GM19025 (cell line): ENCODE measurements at regions not wholly inside any gene's neighbourhood (a gene's known extent, or its start where the extent isn't known, plus 50 kb on each side); places are given as distances from the start of the nearest gene placed in this dataset.

Source experiments
- ATAC-seq: cut with Tn5 transposase; IDR thresholded peaks from one replicate; pipeline ENCODE4 v1.9.1; 2021; ENCODE audit warnings: mild to moderate bottlenecking, low read depth, moderate library complexity; ENCODE audit not compliant: unreplicated experiment

GRCh38 chr2:12178289-12179080, 432.1 kb downstream of the LPIN1 start:
- no peak for ATAC-seq

- no peak for ATAC-seq
Measured at GRCh38 chr2:12180031-12180430, 433.6 kb downstream of the LPIN1 start.

- ATAC-seq: no peak
Measured at GRCh38 chr2:12183032-12183645, 436.7 kb downstream of the LPIN1 start.

GRCh38 chr2:12192762-12193161, 446.3 kb downstream of the LPIN1 start:
- no peak for ATAC-seq

GRCh38 chr2:12194968-12195367, 448.5 kb downstream of the LPIN1 start:
- no peak for ATAC-seq

GRCh38 chr2:12196495-12196894, 450.1 kb downstream of the LPIN1 start:
- ATAC-seq: no peak

GRCh38 chr2:12197133-12197532, 450.7 kb downstream of the LPIN1 start:
- no peak for ATAC-seq

GRCh38 chr2:12199491-12200211, 453.2 kb downstream of the LPIN1 start:
- ATAC-seq: no peak

GRCh38 chr2:12201369-12201768, 454.9 kb downstream of the LPIN1 start:
- ATAC-seq: no peak

GRCh38 chr2:12202313-12203075, 456.1 kb downstream of the LPIN1 start:
- no peak for ATAC-seq

GRCh38 chr2:12203528-12203927, 457.1 kb downstream of the LPIN1 start:
- ATAC-seq: no peak

GRCh38 chr2:12205086-12205485, 458.7 kb downstream of the LPIN1 start:
- ATAC-seq: no peak

- ATAC-seq: no peak
Measured at GRCh38 chr2:12207491-12207890, 461.1 kb downstream of the LPIN1 start.

GRCh38 chr2:12210016-12210933, 463.8 kb downstream of the LPIN1 start:
- ATAC-seq: no peak

GRCh38 chr2:12211326-12212175, 465.1 kb downstream of the LPIN1 start:
- no peak for ATAC-seq

- ATAC-seq: no peak
Measured at GRCh38 chr2:12212841-12213597, 466.6 kb downstream of the LPIN1 start.

- ATAC-seq: no peak
Measured at GRCh38 chr2:12217175-12217574, 470.7 kb downstream of the LPIN1 start.

- ATAC-seq: no peak
Measured at GRCh38 chr2:12219761-12220160, 473.3 kb downstream of the LPIN1 start.
